A673 (cell line): ENCODE measurements at regions not wholly inside any gene's neighbourhood (a gene's known extent, or its start where the extent isn't known, plus 50 kb on each side); places are given as distances from the start of the nearest gene placed in this dataset.

Experiments used
- CTCF ChIP-seq: fragments of 300-800, 200-600 bp; sonication (generic); conservative IDR thresholded peaks from 2 replicates; pipeline ENCODE4 v1.5.1; 2017; ENCODE audit warnings: low read depth, mild to moderate bottlenecking, antibody characterized with exemption, low read length, moderate library complexity, mixed read lengths
- EZH2 ChIP-seq: fragments of 200-600 bp; sonication (generic); IDR thresholded peaks from 2 replicates; pipeline ENCODE4 v1.6.1; 2017; ENCODE audit warnings: borderline replicate concordance, low read depth, mild to moderate bottlenecking, mixed read lengths, antibody characterized with exemption, low read length; ENCODE audit not compliant: poor library complexity, severe bottlenecking

DNA sequence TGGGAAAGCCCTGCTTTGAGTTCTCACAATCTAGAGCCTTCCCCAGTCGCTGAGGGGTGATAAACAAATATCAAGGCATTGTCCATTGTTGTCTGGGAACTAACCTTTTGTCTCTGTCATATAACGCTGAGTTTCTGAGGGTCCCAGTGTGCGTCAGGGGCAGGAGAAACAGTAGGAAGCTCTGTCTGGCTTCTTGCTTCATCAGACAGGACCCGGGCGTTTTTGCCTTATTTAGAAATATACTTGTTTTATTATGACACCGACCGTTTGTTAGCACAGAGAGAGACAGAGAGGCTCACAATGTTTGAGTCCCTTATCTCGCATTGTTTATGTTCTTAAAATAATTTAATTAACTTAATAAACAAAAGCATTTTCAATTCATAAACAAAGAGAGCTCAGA, 204.9 kb upstream of the GAS1 start:
- no peak for TF ChIP-seq CTCF
- TF ChIP-seq EZH2 = no peak
